GM12892 (cell line): ENCODE measurements at regions not wholly inside any gene's neighbourhood (a gene's known extent, or its start where the extent isn't known, plus 50 kb on each side); places are given as distances from the start of the nearest gene placed in this dataset.
"Not testable (repeated sequence)": the region's sequence is repeated elsewhere in the genome, so short reads cannot be mapped to it uniquely, and the experiment has no call there.

ENCODE experiments used
- DNase-seq: peaks from one replicate; pipeline ENCODE4 v3.0.0; 2011; ENCODE audit not compliant: insufficient read length
- FAIRE-seq: peaks from 2 replicates; lab custom pipeline; 2011; peaks lifted over from hg19 to GRCh38; lab: Jason Lieb, UNC
- POLR2A ChIP-seq: IDR thresholded peaks from 2 replicates; pipeline ENCODE4 v1.6.1; 2011; ENCODE audit warnings: low read depth, low read length, control low read depth
- POLR2AphosphoS5 ChIP-seq: IDR thresholded peaks from 2 replicates; pipeline ENCODE4 v1.6.1; 2011; ENCODE audit warnings: low read depth, low read length, control low read depth
- TAF1 ChIP-seq: IDR thresholded peaks from 2 replicates; pipeline ENCODE4 v1.6.1; 2011; ENCODE audit warnings: low read depth, mild to moderate bottlenecking, control low read depth, low read length, borderline replicate concordance

GRCh38 chr3:43236008-43236407 lies 50.3 kb upstream of the SNRK start:
- no peak for FAIRE-seq
- TF ChIP-seq POLR2AphosphoS5 (no peak), TAF1 (no peak), POLR2A (no peak)

GRCh38 chr3:43233062-43233461 lies 53.3 kb upstream of the SNRK start:
- DNase-seq (no peak), FAIRE-seq (no peak)
- TF ChIP-seq POLR2AphosphoS5 (no peak), POLR2A (no peak), TAF1 (no peak)

More at GRCh38 chr3:43236008-43236407, 50.3 kb upstream of the SNRK start:
- DNase-seq: no peak

DNA sequence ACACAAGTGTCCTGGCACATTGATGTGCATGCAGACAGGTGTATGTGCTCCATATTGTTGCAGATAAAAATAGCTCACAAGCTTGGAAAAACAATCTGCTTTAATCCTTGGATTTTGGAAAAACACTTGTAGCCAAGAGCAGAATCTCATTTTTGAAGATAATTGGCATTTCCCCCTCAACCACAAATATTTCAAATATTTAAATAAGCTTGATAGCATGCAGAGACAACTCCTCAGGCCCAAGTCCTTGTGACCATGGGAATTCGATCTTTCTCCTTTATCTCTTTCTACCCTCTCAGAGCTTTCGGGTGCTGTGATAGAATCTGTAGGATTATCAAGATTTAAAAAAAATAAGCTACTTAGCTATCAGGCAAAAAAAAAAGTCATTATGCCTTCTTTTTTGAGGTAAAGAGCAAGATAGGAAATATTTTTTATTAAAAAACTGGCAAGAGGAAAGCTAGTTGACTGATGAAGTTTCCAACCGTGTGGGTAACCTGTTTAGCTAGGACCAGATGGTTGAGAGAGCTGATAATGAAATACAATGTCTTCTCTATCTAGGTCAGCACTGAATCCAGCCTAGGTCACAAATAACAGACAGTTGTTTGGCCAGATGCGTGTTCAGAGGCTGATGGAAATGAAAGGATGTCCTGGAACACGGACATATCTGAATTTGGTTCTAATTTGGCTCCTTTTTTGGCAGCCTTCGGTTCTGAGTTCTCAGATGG lies 54.9 kb upstream of the SNRK start:
- FAIRE-seq (no peak), DNase-seq (no peak)
- TF ChIP-seq TAF1: no peak
- no peak for TF ChIP-seq POLR2AphosphoS5
- TF ChIP-seq POLR2A: no peak

DNA sequence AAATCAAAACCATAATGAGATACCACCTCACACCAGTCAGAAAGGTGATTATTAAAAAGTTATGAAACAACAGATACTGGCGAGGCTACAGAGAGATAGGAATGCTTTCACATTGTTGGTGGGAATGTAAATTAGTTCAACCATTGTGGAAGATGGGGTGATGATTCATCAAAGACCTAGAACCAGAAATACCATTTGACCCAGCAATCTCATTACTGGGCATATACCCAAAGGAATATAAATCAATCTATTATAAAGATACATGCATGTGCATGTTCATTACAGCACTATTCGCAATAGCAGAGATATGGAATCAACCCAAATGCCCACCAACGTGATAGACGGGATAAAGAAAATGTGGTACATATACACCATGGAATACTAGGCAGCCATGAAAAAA lies 56.5 kb upstream of the SNRK start:
- DNase-seq, FAIRE-seq: not testable (repeated sequence)

- not testable (repeated sequence) for DNase-seq, FAIRE-seq
Observed at GRCh38 chr3:43227685-43228084, 58.7 kb upstream of the SNRK start.

- DNase-seq (no peak), FAIRE-seq (no peak)
- TF ChIP-seq TAF1 (no peak), POLR2AphosphoS5 (no peak), POLR2A (no peak)
Observed at GRCh38 chr3:43224405-43225073, 61.8 kb upstream of the SNRK start.

GRCh38 chr3:43223670-43224364 lies 62.5 kb upstream of the SNRK start:
- FAIRE-seq: no peak
- TF ChIP-seq POLR2AphosphoS5 (no peak), TAF1 (no peak), POLR2A (no peak)
- DNase-seq: no peak

DNA sequence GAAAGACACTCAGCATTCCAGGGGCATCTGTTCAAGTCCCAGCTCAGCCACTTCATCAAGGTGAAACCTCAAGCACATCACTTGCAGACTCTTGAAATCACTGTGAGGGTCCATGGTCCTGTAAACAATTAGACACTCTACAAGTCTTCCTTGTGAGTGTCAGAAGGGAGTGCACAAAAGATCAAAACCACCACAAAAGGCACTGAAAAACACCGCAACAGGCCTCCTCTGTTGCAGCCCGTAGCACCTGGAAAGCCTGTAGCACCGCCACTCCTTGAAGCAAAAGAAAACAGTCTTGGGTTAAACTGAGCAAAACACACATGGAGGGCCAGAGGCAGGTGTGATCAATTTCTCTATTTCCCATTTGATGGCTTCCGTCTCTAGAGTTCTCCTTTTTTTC lies 63.8 kb upstream of the SNRK start:
- FAIRE-seq (no peak), DNase-seq (no peak)
- TF ChIP-seq POLR2AphosphoS5 (no peak), TAF1 (no peak), POLR2A (no peak)

DNA sequence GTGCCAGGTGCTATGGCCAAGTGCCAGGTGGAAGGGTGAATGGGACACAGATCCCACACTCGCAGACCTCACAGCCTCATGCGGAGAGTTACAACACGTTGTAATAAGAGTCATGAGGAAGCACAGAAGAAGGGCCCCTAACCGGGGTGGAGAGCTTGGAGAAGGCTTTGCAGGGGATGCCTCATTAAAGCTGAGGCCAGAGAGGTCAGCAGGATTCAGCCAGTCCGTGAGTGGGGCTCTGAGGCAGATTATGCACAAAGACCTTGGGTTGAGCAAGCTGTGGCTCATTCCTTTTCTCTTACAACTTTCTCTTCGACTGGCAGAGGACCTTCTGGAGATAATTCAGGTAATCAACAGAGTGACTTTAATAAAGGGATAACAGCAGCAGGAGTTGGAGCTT lies 65.3 kb upstream of the SNRK start:
- no peak for FAIRE-seq

GRCh38 chr3:43219616-43220015 lies 66.7 kb upstream of the SNRK start:
- DNase-seq (no peak), FAIRE-seq (no peak)
- TF ChIP-seq POLR2A: no peak
- no peak for TF ChIP-seq TAF1
- no peak for TF ChIP-seq POLR2AphosphoS5

More for the DNA sequence above, 65.3 kb upstream of the SNRK start:
- TF ChIP-seq TAF1 (no peak), POLR2A (no peak), POLR2AphosphoS5 (no peak)
- DNase-seq: no peak

DNA sequence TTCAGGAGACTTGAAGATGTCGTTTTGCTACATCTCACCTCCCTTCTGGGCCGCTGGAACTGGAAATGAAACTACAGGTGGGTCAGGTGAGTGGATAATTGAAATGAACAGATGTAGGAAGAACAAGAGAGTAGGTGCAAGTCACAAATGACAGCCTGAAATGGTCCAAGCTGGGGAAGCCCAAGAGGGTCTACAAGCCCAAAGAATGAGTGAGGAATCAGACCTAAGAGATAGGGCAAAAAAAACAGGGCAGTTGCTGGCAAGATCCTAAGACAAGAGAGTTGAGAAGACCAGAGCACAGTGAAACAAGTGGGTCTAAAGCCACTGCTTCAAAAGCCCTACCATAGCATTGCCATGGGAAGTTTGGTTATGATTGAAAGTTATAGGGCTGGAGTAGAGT lies 67.4 kb upstream of the SNRK start:
- FAIRE-seq: no peak
- no peak for TF ChIP-seq POLR2AphosphoS5
- no peak for DNase-seq

- FAIRE-seq (no peak), DNase-seq (no peak)
- no peak for TF ChIP-seq POLR2A
- no peak for TF ChIP-seq TAF1
- TF ChIP-seq POLR2AphosphoS5: no peak
Observed at GRCh38 chr3:43218156-43218555, 68.2 kb upstream of the SNRK start.
